ENCODE measurements at regions not wholly inside any gene's neighbourhood (a gene's known extent, or its start where the extent isn't known, plus 50 kb on each side); places are given as distances from the start of the nearest gene placed in this dataset.

- H3K36me3 ChIP-seq (ENCODE audit: control insufficient read depth, insufficient read depth, low read length) = no peaks in the 10 kb centered on the region
- no peak for DNase-seq (ENCODE audit: extremely low read depth, insufficient read length)
- TF ChIP-seq CTCF (IDR thresholded peaks at IDR 0.05; ENCODE audit: insufficient read depth, low read length, poor library complexity, severe bottlenecking) = no peak
- no peaks in the 10 kb centered on the region for H3K27me3 ChIP-seq (replicated peaks; ENCODE audit: control insufficient read depth, insufficient read depth, low read length)
- no peak overlapping the region for H3K4me3 ChIP-seq (replicated peaks; ENCODE audit: low read depth, low read length)
Observed at GRCh38 chr5:40043916-40044315, 619.1 kb upstream of the DAB2 start.

GRCh38 chr5:40041452-40041851 lies 616.7 kb upstream of the DAB2 start:
- H3K36me3 ChIP-seq (ENCODE audit: control insufficient read depth, insufficient read depth, low read length) = no peaks in the 10 kb centered on the region
- DNase-seq (ENCODE audit: extremely low read depth, insufficient read length) = no peak
- no peaks in the 10 kb centered on the region for H3K27me3 ChIP-seq (replicated peaks; ENCODE audit: control insufficient read depth, insufficient read depth, low read length)
- TF ChIP-seq CTCF (IDR thresholded peaks at IDR 0.05; ENCODE audit: insufficient read depth, low read length, poor library complexity, severe bottlenecking) = no peak
- H3K4me3 ChIP-seq (replicated peaks; ENCODE audit: low read depth, low read length) = no peak overlapping the region

- no peak overlapping the region for H3K4me3 ChIP-seq (replicated peaks; ENCODE audit: low read depth, low read length)
- no peak for DNase-seq (ENCODE audit: extremely low read depth, insufficient read length)
- no peaks in the 10 kb centered on the region; the same call in 1 of the 2 replicates for H3K27me3 ChIP-seq (replicated peaks; ENCODE audit: control insufficient read depth, insufficient read depth, low read length)
- H3K36me3 ChIP-seq (ENCODE audit: control insufficient read depth, insufficient read depth, low read length) = no peaks in the 10 kb centered on the region
- TF ChIP-seq CTCF (IDR thresholded peaks at IDR 0.05; ENCODE audit: insufficient read depth, low read length, poor library complexity, severe bottlenecking) = no peak
Observed at GRCh38 chr5:40037713-40038112, 612.9 kb upstream of the DAB2 start.

- H3K36me3 ChIP-seq (ENCODE audit: control insufficient read depth, insufficient read depth, low read length) = no peaks in the 10 kb centered on the region
- no peaks in the 10 kb centered on the region; the same call in 1 of the 2 replicates for H3K27me3 ChIP-seq (replicated peaks; ENCODE audit: control insufficient read depth, insufficient read depth, low read length)
- no peak overlapping the region for H3K4me3 ChIP-seq (replicated peaks; ENCODE audit: low read depth, low read length)
- no peak for DNase-seq (ENCODE audit: extremely low read depth, insufficient read length)
- no peak for TF ChIP-seq CTCF (IDR thresholded peaks at IDR 0.05; ENCODE audit: insufficient read depth, low read length, poor library complexity, severe bottlenecking)
Observed at GRCh38 chr5:40034441-40034840, 609.7 kb upstream of the DAB2 start.

- TF ChIP-seq CTCF (IDR thresholded peaks at IDR 0.05; ENCODE audit: insufficient read depth, low read length, poor library complexity, severe bottlenecking) = no peak
Observed at GRCh38 chr5:40033411-40033810, 608.6 kb upstream of the DAB2 start.

GRCh38 chr5:40033009-40033408 lies 608.2 kb upstream of the DAB2 start:
- Histone ChIP-seq H3K36me3 (ENCODE audit: control insufficient read depth, insufficient read depth, low read length) (no peaks in the 10 kb centered on the region), H3K4me3 (replicated peaks; ENCODE audit: low read depth, low read length) (no peak overlapping the region), H3K27me3 (replicated peaks; ENCODE audit: control insufficient read depth, insufficient read depth, low read length) (no peaks in the 10 kb centered on the region; the same call in 1 of the 2 replicates)
- no peak for TF ChIP-seq CTCF (IDR thresholded peaks at IDR 0.05; ENCODE audit: insufficient read depth, low read length, poor library complexity, severe bottlenecking)
- no peak for DNase-seq (ENCODE audit: extremely low read depth, insufficient read length)

More at GRCh38 chr5:40033411-40033810, 608.6 kb upstream of the DAB2 start:
- Histone ChIP-seq H3K36me3 (ENCODE audit: control insufficient read depth, insufficient read depth, low read length) (no peaks in the 10 kb centered on the region), H3K27me3 (replicated peaks; ENCODE audit: control insufficient read depth, insufficient read depth, low read length) (no peaks in the 10 kb centered on the region; the same call in 1 of the 2 replicates), H3K4me3 (replicated peaks; ENCODE audit: low read depth, low read length) (no peak overlapping the region)
- no peak for DNase-seq (ENCODE audit: extremely low read depth, insufficient read length)
